IMR-90 (cell line): ENCODE measurements at regions not wholly inside any gene's neighbourhood (a gene's known extent, or its start where the extent isn't known, plus 50 kb on each side); places are given as distances from the start of the nearest gene placed in this dataset.

ENCODE experiments used
- ATAC-seq: fragments of 200-7000 bp; cut with Tn5 transposase; 2 replicates; pipeline ENCODE4 v1.9.1; 2020; ENCODE audit warnings: low read depth, mild to moderate bottlenecking, moderate library complexity
- BruUV-seq: library from RNA; stranded (reverse); fragments of 400-500 nt; replicated peaks from 2 replicates; lab custom pipeline; 2021; lab: Mats Ljungman, UMichigan
- CTCF ChIA-PET: fragments of 300-600 bp; formaldehyde crosslinking; extraction: SDS; loops from one replicate; lab custom pipeline; 2021; ENCODE audit warnings: antibody characterized with exemption; lab: Yijun Ruan, JAX
- POLR2A ChIA-PET: fragments of 300-600 bp; sonication (Branson Sonifier 250); formaldehyde crosslinking; loops from one replicate; lab custom pipeline; 2022; ENCODE audit warnings: antibody characterized with exemption; ENCODE audit not compliant: unreplicated experiment; lab: Charles Lee
- DNase-seq: peaks from one replicate; pipeline ENCODE4 v3.0.0; 2013
- H2AFZ ChIP-seq: replicated peaks from 2 replicates; pipeline ENCODE3; 2013; ENCODE audit warnings: low read length, mild to moderate bottlenecking; ENCODE audit not compliant: poor library complexity
- H2AK5ac ChIP-seq: 2 replicates; pipeline ENCODE4 v1.6.1; 2013; ENCODE audit warnings: low read depth, low read length, inconsistent platforms
- H2AK9ac ChIP-seq: replicated peaks from 2 replicates; pipeline ENCODE3; 2013; ENCODE audit warnings: mild to moderate bottlenecking, low read depth, low read length, moderate library complexity; ENCODE audit not compliant: poor library complexity
- H2BK120ac ChIP-seq: 2 replicates; pipeline ENCODE4 v1.6.1; 2013; ENCODE audit warnings: low read depth, low read length, inconsistent platforms
- H2BK15ac ChIP-seq: 3 replicates; pipeline ENCODE4 v1.6.1; 2013; ENCODE audit warnings: low read depth, low read length, inconsistent platforms
- H2BK20ac ChIP-seq: 2 replicates; pipeline ENCODE4 v1.6.1; 2013; ENCODE audit warnings: low read depth, mild to moderate bottlenecking, inconsistent platforms, low read length, moderate library complexity
- H2BK5ac ChIP-seq: 2 replicates; pipeline ENCODE4 v1.6.1; 2013; ENCODE audit warnings: mild to moderate bottlenecking, low read depth, low read length, inconsistent platforms; ENCODE audit not compliant: poor library complexity, severe bottlenecking
- H3K14ac ChIP-seq: replicated peaks from 2 replicates; pipeline ENCODE4 v1.6.1; 2013; ENCODE audit warnings: low read depth, low read length, inconsistent platforms
- H3K18ac ChIP-seq: 2 replicates; pipeline ENCODE4 v1.6.1; 2013; ENCODE audit warnings: low read depth, low read length, control low read depth
- H3K23ac ChIP-seq: 2 replicates; pipeline ENCODE4 v1.6.1; 2013; ENCODE audit warnings: low read depth, low read length, inconsistent platforms
- H3K27ac ChIP-seq: 2 replicates; pipeline ENCODE4 v1.5.1; 2013; ENCODE audit warnings: mild to moderate bottlenecking, control low read depth, low read length; ENCODE audit not compliant: insufficient read depth
- H3K27me3 ChIP-seq: 2 replicates; pipeline ENCODE4 v1.6.1; 2013; ENCODE audit warnings: low read length; ENCODE audit not compliant: control insufficient read depth, insufficient read depth
- H3K36me3 ChIP-seq: 2 replicates; pipeline ENCODE4 v1.6.1; 2013; ENCODE audit warnings: low read length, mixed read lengths; ENCODE audit not compliant: control insufficient read depth, insufficient read depth
- H3K4ac ChIP-seq: 2 replicates; pipeline ENCODE4 v1.6.1; 2013; ENCODE audit warnings: low read depth, low read length, inconsistent platforms
- H3K4me1 ChIP-seq: 2 replicates; pipeline ENCODE4 v1.6.1; 2013; ENCODE audit warnings: low read length, mixed read lengths; ENCODE audit not compliant: control insufficient read depth, insufficient read depth
- H3K4me2 ChIP-seq: 2 replicates; pipeline ENCODE4 v1.6.1; 2013; ENCODE audit warnings: low read depth, mild to moderate bottlenecking, control low read depth, low read length, moderate library complexity
- H3K4me3 ChIP-seq: 2 replicates; pipeline ENCODE4 v1.5.1; 2013; ENCODE audit warnings: low read depth, mild to moderate bottlenecking, control low read depth, low read length, moderate library complexity; ENCODE audit not compliant: insufficient read depth
- H3K56ac ChIP-seq: 2 replicates; pipeline ENCODE4 v1.6.1; 2013; ENCODE audit warnings: low read length, inconsistent platforms; ENCODE audit not compliant: insufficient read depth; ENCODE audit errors: extremely low read depth
- H3K79me1 ChIP-seq, 2 experiments: 2 replicates each; pipeline ENCODE4 v1.6.1; 2013; ENCODE audit warnings: low read length in 2 of 2, inconsistent platforms in 1 of 2, low read depth in 1 of 2
- H3K9ac ChIP-seq: 2 replicates; pipeline ENCODE4 v1.6.1; 2013; ENCODE audit warnings: low read depth, low read length, control low read depth
- H3K9me1 ChIP-seq: 2 replicates; pipeline ENCODE4 v1.6.1; 2013; ENCODE audit warnings: low read length, inconsistent platforms; ENCODE audit not compliant: insufficient read depth
- H3K9me3 ChIP-seq: 2 replicates; pipeline ENCODE4 v1.6.1; 2013; ENCODE audit warnings: low read length; ENCODE audit not compliant: control insufficient read depth, insufficient read depth
- H4K20me1 ChIP-seq: 2 replicates; pipeline ENCODE4 v1.6.1; 2013; ENCODE audit warnings: low read length, inconsistent platforms; ENCODE audit not compliant: insufficient read depth
- H4K5ac ChIP-seq: 2 replicates; pipeline ENCODE4 v1.6.1; 2013; ENCODE audit warnings: mild to moderate bottlenecking, low read depth, low read length, control low read depth
- H4K8ac ChIP-seq, 2 experiments: 2 replicates each; pipeline ENCODE4 v1.6.1; 2013; ENCODE audit warnings: low read depth in 2 of 2, low read length in 2 of 2, control low read depth in 1 of 2, inconsistent platforms in 1 of 2
- H4K91ac ChIP-seq: 2 replicates; pipeline ENCODE4 v1.6.1; 2013; ENCODE audit warnings: low read depth, low read length, inconsistent platforms; ENCODE audit not compliant: insufficient read depth
- BHLHE40 ChIP-seq: fragments of 150-350 bp; IDR thresholded peaks from 2 replicates; pipeline ENCODE4 v1.6.1; 2016; ENCODE audit warnings: mild to moderate bottlenecking, low read depth, low read length
- WGBS, 2 experiments: methylation state at CpG; one replicate each; pipeline versions ENCODE4 v1.1.5 to v1.1.7; 2013; ENCODE audit warnings: missing lambda C conversion rate in 2 of 2; ENCODE audit not compliant: insufficient read length in 1 of 2; ENCODE audit errors: extremely low coverage in 2 of 2; 5-methylcytosine and 5-hydroxymethylcytosine counted together
- dilution Hi-C: fragments of 300-500 bp; cut with HindIII; formaldehyde crosslinking; loops from one replicate; pipeline ENCODE4 v1.14.3; 2018; ENCODE audit warnings: low sequenced_read_pairs; ENCODE audit not compliant: unreplicated experiment
- in situ Hi-C: fragments of 300-500 bp; cut with MboI; formaldehyde crosslinking; loops from 3 replicates; pipeline ENCODE4 v1.14.3; 2019; ENCODE audit warnings: low sequenced_read_pairs, inconsistent platforms, mixed read lengths
- intact Hi-C: fragments of 100-400 bp; cut with micrococcal nuclease; formaldehyde crosslinking; loops from 2 replicates; pipeline ENCODE4 v1.10.0; 2022

- H3K4ac ChIP-seq: no peak overlapping the region
- in situ Hi-C loops (no loop called here), dilution Hi-C loops (no loop called here), intact Hi-C loops (no loop called here)
- no peak for TF ChIP-seq BHLHE40
- H2BK120ac ChIP-seq: no peak overlapping the region
- no peaks in the 10 kb centered on the region for H3K79me1 ChIP-seq
- H2BK15ac ChIP-seq: no peak overlapping the region
- BruUV-seq: no TSS peak
- no peak overlapping the region for H2AK9ac ChIP-seq
- H4K8ac ChIP-seq: no peak overlapping the region
- no peak overlapping the region for H3K18ac ChIP-seq
- no peak overlapping the region for H3K23ac ChIP-seq
- no peak overlapping the region for H3K4me2 ChIP-seq
- no peak overlapping the region for H3K56ac ChIP-seq
- no peak overlapping the region for H2BK5ac ChIP-seq
- no peaks in the 10 kb centered on the region for H4K20me1 ChIP-seq
- no peak overlapping the region for H4K5ac ChIP-seq
- no peak overlapping the region for H2BK20ac ChIP-seq
- no peak overlapping the region for H3K27ac ChIP-seq
- no peak overlapping the region for H3K14ac ChIP-seq
- no peak overlapping the region for H2AFZ ChIP-seq
- H3K9me3 ChIP-seq: no peaks in the 10 kb centered on the region
- ATAC-seq (no peak), DNase-seq (no peak)
- ChIA-PET POLR2A (no interaction called here), CTCF (no interaction called here)
- no peaks in the 10 kb centered on the region for H3K36me3 ChIP-seq
- no peak overlapping the region for H2AK5ac ChIP-seq
- no peaks in the 10 kb centered on the region for H3K9me1 ChIP-seq
- 46% methylated on average over 4 of the region's 8 CpGs; no CpG with 5 or more reads in 1 of the 2 experiments for WGBS, 2 experiments
- H3K27me3 ChIP-seq: no peaks in the 10 kb centered on the region
- H3K9ac ChIP-seq: no peak overlapping the region
- no peak overlapping the region for H3K4me3 ChIP-seq
- no peak overlapping the region for H4K91ac ChIP-seq
- peaks cover 1% of the 10 kb centered on the region; the same call in 1 of the 2 replicates for H3K4me1 ChIP-seq
Observed at GRCh38 chr11:14583252-14584034, 60.2 kb upstream of the PDE3B start.
